ENCODE measurements at regions not wholly inside any gene's neighbourhood (a gene's known extent, or its start where the extent isn't known, plus 50 kb on each side); places are given as distances from the start of the nearest gene placed in this dataset.

DNA sequence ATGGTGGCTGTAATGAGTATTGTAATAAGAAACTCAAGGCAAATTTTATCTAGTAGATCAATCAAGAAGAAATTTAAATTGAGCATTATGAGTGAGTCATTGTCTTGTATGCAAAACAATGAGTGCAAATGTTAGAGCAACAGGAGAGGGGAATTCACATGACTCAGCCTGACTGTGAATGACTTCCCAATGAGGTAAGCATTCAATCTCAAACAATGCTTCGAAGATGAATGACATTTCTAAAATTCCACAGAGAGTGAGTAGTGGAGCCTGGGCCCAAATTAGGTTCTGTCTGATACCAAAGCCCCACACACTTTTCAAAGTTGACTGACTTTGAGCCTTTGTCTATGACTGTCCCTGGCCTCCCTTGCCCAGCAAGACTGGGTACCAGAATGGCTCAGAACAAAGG is 738.0 kb downstream of the PTPRU start:
- H3K27ac ChIP-seq, result no peak overlapping the region
- no peaks in the 10 kb centered on the region for H3K36me3 ChIP-seq
- H3K4me3 ChIP-seq, result no peak overlapping the region
- DNase-seq, result no peak
- TF ChIP-seq, protein P1, sequence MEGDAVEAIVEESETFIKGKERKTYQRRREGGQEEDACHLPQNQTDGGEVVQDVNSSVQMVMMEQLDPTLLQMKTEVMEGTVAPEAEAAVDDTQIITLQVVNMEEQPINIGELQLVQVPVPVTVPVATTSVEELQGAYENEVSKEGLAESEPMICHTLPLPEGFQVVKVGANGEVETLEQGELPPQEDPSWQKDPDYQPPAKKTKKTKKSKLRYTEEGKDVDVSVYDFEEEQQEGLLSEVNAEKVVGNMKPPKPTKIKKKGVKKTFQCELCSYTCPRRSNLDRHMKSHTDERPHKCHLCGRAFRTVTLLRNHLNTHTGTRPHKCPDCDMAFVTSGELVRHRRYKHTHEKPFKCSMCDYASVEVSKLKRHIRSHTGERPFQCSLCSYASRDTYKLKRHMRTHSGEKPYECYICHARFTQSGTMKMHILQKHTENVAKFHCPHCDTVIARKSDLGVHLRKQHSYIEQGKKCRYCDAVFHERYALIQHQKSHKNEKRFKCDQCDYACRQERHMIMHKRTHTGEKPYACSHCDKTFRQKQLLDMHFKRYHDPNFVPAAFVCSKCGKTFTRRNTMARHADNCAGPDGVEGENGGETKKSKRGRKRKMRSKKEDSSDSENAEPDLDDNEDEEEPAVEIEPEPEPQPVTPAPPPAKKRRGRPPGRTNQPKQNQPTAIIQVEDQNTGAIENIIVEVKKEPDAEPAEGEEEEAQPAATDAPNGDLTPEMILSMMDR (IDR thresholded peaks at IDR 0.05), result no peak
- H3K9me3 ChIP-seq, result peaks cover 0 to 10% (median 0%) of the 10 kb centered on the region in 3 donors
- peaks cover 0 to 10% of the 10 kb centered on the region in 2 donors for H3K27me3 ChIP-seq
- intact Hi-C loops (cut with DNase I; ENCODE audit: low total_unique reads), result no loop called here
- H3K4me1 ChIP-seq, result no peaks in the 10 kb centered on the region

DNA sequence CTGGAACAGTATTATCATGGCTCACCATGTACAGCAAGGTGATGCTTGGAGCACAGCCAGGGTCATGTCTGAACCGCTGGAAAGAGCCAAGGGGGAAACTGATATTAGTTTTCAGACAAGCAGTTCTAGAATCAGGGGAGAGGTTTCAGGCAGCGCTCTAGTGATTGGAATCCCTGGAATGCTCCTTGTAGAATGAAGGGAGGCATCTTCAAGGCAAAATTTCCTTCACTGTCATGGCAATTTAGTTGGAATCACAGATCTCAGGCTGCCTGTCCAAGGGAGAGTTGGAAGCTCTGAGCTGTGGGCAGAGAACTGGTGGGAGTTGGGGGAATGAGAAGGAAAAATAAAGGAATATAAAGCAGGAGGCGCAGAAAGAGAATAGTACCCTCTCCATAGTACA is 737.1 kb downstream of the PTPRU start:
- TF ChIP-seq, protein P1 (IDR thresholded peaks at IDR 0.05), result no peak
- H3K4me3 ChIP-seq, result no peak overlapping the region
- intact Hi-C loops (cut with DNase I; ENCODE audit: low total_unique reads), result no loop called here
- peaks cover 0 to 10% of the 10 kb centered on the region in 2 donors for H3K27me3 ChIP-seq
- H3K27ac ChIP-seq, result no peak overlapping the region
- peaks cover 0 to 10% (median 0%) of the 10 kb centered on the region in 3 donors for H3K9me3 ChIP-seq
- H3K36me3 ChIP-seq, result no peaks in the 10 kb centered on the region
- no peaks in the 10 kb centered on the region for H3K4me1 ChIP-seq
- DNase-seq, result no peak

DNA sequence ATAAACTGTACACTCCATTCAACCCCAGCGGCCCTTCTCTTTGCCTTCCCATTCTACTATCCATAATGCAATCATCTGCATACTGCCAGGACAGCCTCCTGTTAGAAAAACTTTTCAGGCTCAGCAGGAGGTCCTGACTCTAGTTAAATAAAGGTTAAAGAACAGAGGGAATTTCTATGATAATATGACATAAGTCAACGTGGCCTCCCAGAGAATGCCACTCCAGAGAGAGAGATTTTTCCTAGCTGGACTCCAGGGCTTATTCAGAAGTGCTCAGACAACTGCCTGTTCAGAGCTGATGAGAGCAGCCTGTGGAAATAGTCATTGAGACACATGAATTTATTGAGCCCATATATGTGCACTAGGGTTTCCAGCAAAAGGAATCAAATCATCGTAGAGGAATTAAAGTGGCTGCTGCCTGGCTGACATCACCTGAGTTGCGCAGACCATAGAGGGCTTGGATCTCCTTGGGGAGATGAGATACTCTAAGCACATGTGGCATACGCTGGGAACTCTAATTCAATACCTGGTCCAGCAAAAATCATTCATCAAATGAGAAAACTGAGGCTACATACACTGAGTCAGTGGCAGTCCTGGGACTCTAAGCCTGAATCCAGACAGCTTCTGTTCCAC is 736.2 kb downstream of the PTPRU start:
- DNase-seq, result no peak
- TF ChIP-seq, protein P1 (IDR thresholded peaks at IDR 0.05), result no peak
- Histone ChIP-seq H3K27ac (no peak overlapping the region), H3K36me3 (no peaks in the 10 kb centered on the region), H3K9me3 (peaks cover 0 to 3% (median 0%) of the 10 kb centered on the region in 3 donors), H3K27me3 (peaks cover 0 to 10% of the 10 kb centered on the region in 2 donors), H3K4me1 (no peaks in the 10 kb centered on the region), H3K4me3 (no peak overlapping the region)
- intact Hi-C loops (cut with DNase I; ENCODE audit: low total_unique reads), result no loop called here

DNA sequence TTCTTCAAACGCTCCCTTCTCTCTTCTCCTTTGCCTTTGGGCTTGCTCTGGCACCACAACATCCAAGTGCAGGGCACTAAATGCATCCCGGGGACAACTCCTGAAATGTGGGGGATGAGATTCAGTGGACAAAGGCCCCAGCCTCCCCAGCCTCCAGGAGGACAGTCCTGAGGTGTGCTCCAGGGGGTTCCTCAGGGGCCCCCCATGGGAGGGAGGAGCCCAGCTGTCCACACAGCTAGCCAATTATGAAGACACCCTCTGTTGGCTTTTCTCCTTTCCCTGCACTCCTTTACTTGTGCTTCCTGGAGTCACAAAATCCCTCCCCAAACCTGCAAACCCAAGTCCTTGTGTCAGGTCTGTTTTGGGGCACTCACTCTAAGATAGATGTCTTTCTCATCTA is 735.4 kb downstream of the PTPRU start:
- H3K27ac ChIP-seq, result no peak overlapping the region
- no peak overlapping the region for H3K4me3 ChIP-seq
- peaks cover 0 to 10% of the 10 kb centered on the region in 2 donors for H3K27me3 ChIP-seq
- TF ChIP-seq, protein P1 (IDR thresholded peaks at IDR 0.05), result no peak
- DNase-seq, result no peak
- H3K9me3 ChIP-seq, result no peaks in the 10 kb centered on the region
- no peaks in the 10 kb centered on the region for H3K4me1 ChIP-seq
- intact Hi-C loops (cut with DNase I; ENCODE audit: low total_unique reads), result no loop called here
- no peaks in the 10 kb centered on the region for H3K36me3 ChIP-seq

DNA sequence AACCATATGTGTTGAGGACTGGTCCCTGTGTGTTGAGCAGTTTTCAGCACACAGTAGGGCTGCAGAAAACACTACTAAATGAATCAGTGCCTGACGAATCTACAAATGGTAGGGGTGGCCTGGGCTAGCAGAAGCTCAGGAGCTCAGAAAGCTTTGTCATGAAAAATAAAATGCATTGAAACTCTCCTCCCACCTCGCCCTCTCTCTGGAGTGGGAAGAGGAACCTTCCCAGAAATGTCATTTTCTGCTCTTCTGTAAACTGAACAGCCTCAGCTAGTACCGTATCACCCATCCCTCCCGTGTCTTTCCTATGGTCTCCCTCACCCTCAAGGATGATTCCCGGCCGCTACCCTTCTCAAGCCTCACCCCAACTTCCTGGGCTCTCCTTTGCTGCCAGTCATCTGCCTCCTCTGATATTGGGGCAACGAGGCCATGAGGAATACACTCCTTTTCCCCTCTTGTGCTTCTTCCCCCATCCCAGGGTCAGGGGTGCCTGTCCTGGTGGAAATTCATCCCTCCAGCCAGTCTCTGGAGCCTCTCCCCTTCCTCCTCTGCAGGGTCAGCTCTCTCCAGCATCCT is 734.5 kb downstream of the PTPRU start:
- H3K4me1 ChIP-seq, result no peaks in the 10 kb centered on the region
- DNase-seq, result no peak
- intact Hi-C loops (cut with DNase I; ENCODE audit: low total_unique reads), result no loop called here
- H3K27ac ChIP-seq, result no peak overlapping the region
- H3K4me3 ChIP-seq, result no peak overlapping the region
- TF ChIP-seq, protein P1 (IDR thresholded peaks at IDR 0.05), result no peak
- no peaks in the 10 kb centered on the region for H3K9me3 ChIP-seq
- H3K36me3 ChIP-seq, result no peaks in the 10 kb centered on the region
- H3K27me3 ChIP-seq, result peaks cover 0 to 10% of the 10 kb centered on the region in 2 donors

Data from tibial artery (tissue), 4 donors.